ENCODE measurements at regions not wholly inside any gene's neighbourhood (a gene's known extent, or its start where the extent isn't known, plus 50 kb on each side); places are given as distances from the start of the nearest gene placed in this dataset.

- POLR2A ChIA-PET: no interaction called here
- Histone ChIP-seq H3K27me3 (ENCODE audit: insufficient read depth, low read length) (no peaks in the 10 kb centered on the region), H3K4me2 (ENCODE audit: low read length) (no peak overlapping the region), H3K27ac (ENCODE audit: low read depth, low read length) (no peak overlapping the region), H3K4me1 (ENCODE audit: control insufficient read depth in 1 of 2, insufficient read depth in 2 of 2, low read length in 2 of 2) (no peaks in the 10 kb centered on the region), H3K79me2 (ENCODE audit: insufficient read depth, low read length) (no peaks in the 10 kb centered on the region), H3K9ac (ENCODE audit: low read length) (no peak overlapping the region), H3K4me3 (replicated peaks in 1 of 2; ENCODE audit: low read depth in 1 of 2, low read length in 2 of 2) (no peak overlapping the region), H3K9me3 (ENCODE audit: control insufficient read depth in 1 of 2, insufficient read depth in 1 of 2, low read depth in 1 of 2, low read length in 2 of 2) (peaks cover 0 to 4% of the 10 kb centered on the region in 2 experiments; a peak in 1 of 4 replicates), H3K9me2 (ENCODE audit: insufficient read depth) (no peaks in the 10 kb centered on the region), H2AFZ (ENCODE audit: low read depth, low read length, poor library complexity, severe bottlenecking) (no peak overlapping the region), H4K20me1 (ENCODE audit: insufficient read depth) (no peaks in the 10 kb centered on the region), H3K36me3 (ENCODE audit: control insufficient read depth in 1 of 2, insufficient read depth in 2 of 2, low read length in 2 of 2) (no peaks in the 10 kb centered on the region)
- intact Hi-C loops (cut with micrococcal nuclease): no loop called here
- CTCF ChIA-PET: no interaction called here
- RAD21 ChIA-PET (ENCODE audit: low non-redundant PET in 1 of 2, low total read pairs in 2 of 2, uncharacterized antibody in 2 of 2, unreplicated experiment in 2 of 2): no interaction called here
- ATAC-seq (no peak), DNase-seq (ENCODE audit: low read depth, low spot score) (no peak)
- TF ChIP-seq CTCF (IDR thresholded peaks at IDR 0.05 in 2 of 3, conservative IDR thresholded peaks at IDR 0.05 in 1 of 3; ENCODE audit: borderline replicate concordance in 1 of 3, insufficient read depth in 1 of 3, low read depth in 2 of 3, low read length in 2 of 3) (no peak), POLR2A (IDR thresholded peaks at IDR 0.05; ENCODE audit: borderline replicate concordance, extremely low read depth, insufficient read depth, insufficient read length) (no peak), TCF7L2 (IDR thresholded peaks at IDR 0.05; ENCODE audit: borderline replicate concordance, extremely low read depth, insufficient read depth, insufficient read length) (no peak), EZH2 (IDR thresholded peaks at IDR 0.05) (no peak), CEBPB (IDR thresholded peaks at IDR 0.05; ENCODE audit: low read depth) (no peak), EGR1 (IDR thresholded peaks at IDR 0.05; ENCODE audit: low read depth) (no peak), JUND (IDR thresholded peaks at IDR 0.05) (no peak), REST (IDR thresholded peaks at IDR 0.05; ENCODE audit: low read depth) (no peak), MAX (IDR thresholded peaks at IDR 0.05) (no peak), ZBTB33 (IDR thresholded peaks at IDR 0.05; ENCODE audit: extremely low read depth, insufficient replicate concordance, low read length) (no peak), SP1 (IDR thresholded peaks at IDR 0.05; ENCODE audit: low read depth) (no peak), FOSL1 (IDR thresholded peaks at IDR 0.05; ENCODE audit: low read depth) (no peak), POLR2AphosphoS5 (IDR thresholded peaks at IDR 0.05; ENCODE audit: low read depth, low read length) (no peak), SIN3A (IDR thresholded peaks at IDR 0.05; ENCODE audit: low read depth) (no peak), RAD21 (IDR thresholded peaks at IDR 0.05; ENCODE audit: low read depth) (no peak), SRF (IDR thresholded peaks at IDR 0.05; ENCODE audit: low read depth) (no peak)
- no TSS peak for BruUV-seq (replicated peaks)
Observed at GRCh38 chr6:115356371-115356770, 704.3 kb downstream of the FRK start.
